H54 (cell line): ENCODE measurements at regions not wholly inside any gene's neighbourhood (a gene's known extent, or its start where the extent isn't known, plus 50 kb on each side); places are given as distances from the start of the nearest gene placed in this dataset.
"Not testable (repeated sequence)": the region's sequence is repeated elsewhere in the genome, so short reads cannot be mapped to it uniquely, and the experiment has no call there.

Experiments
- DNase-seq: peaks from one replicate; pipeline ENCODE4 v3.0.0; 2011; ENCODE audit warnings: low spot score, mixed read lengths; ENCODE audit not compliant: insufficient read length
- FAIRE-seq: peaks from 3 replicates; lab custom pipeline; 2011; peaks lifted over from hg19 to GRCh38; lab: Jason Lieb, UNC

DNA sequence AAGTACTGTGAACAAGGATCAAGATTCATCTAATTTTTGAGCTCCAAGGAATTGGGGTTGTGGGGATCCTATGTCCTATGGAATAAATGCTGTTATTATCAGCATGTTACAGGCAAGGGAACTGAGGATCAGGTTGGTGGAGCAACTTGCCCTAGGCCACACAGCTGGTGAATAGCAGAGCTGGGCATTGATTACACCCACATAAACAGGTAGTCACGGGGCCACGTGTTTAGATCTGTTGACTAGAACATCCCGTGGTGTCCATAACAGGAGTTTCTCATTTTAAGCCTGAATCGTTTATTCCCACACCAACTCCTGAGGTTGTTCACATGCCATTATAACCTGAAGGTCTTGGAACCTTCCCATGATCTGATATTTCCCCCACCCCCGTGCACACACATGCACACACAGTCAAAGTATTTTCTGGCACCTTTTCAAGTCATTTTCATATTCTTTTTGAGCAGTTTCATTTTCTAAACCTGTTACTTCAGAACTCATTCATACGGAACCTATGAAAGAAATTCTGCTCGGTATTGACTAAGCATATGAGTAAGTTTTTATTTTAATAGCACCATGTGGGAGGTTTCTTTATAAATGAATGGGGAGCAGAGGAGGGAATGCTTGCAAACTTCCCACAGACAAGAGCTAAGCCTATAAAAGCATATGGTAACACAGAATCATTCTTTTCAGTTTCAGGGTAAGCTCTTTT, 338.1 kb downstream of the ANAPC1 start:
- FAIRE-seq = not testable (repeated sequence)

DNA sequence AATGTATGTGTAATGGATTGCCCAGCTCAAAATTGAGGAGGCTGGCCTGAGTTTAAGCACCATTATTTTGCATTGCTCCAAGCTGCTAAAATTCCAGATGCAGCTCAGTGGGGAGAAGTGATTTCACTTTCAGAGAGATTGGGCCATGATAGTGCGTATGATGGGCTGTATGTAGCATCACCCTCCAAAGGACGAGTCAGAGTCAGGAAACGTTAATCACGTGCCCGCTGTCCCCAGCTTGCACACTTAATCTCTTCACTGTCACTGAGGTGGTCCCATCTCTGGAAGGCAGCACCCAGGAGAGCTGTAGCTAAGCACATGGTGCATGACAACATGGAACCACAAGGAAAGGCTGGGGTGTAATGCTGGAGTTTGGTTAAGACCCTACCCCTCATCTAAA, 337.4 kb downstream of the ANAPC1 start:
- FAIRE-seq = not testable (repeated sequence)

More for the DNA sequence above, 338.1 kb downstream of the ANAPC1 start:
- not testable (repeated sequence) for DNase-seq

DNA sequence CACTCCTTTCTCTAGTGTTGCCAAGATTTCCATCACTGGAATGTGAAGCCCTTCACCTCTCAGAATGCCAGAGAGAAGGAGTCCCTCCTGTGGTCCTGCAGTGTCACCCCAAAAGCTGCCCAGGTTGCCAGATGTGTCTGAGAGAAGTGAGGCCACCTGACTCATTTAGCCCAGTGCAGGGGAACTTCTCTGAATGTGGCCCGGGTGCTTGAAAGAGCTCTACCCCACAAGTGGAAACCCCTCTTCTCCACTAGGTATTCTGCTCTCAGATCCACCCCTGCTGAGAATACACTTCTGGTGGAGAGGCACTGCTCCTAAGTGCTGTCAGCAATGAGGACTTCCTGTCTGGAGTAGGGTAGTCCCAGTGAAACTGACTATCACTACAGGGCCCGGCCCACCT, 334.8 kb downstream of the ANAPC1 start:
- not testable (repeated sequence) for FAIRE-seq

More for the DNA sequence above, 337.4 kb downstream of the ANAPC1 start:
- not testable (repeated sequence) for DNase-seq

DNA sequence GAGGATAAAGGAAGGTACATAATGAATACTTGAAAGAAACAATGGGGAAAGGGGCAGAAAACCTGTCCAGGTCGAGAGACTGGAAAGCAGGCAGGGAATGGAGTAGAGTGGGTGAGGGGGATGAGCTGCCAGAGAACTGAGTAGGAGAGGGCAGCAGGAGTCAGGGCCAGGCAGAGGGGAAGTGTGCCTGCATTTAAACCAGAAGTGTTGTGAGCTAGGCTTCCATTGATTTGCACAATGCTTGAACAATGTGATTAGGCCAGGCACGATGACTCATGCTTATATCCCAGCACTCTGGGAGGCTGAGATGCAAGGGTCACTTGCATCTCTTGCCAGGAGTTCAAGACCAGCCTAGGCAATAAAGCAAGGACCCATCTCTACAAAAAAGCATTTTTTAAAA, 332.6 kb downstream of the ANAPC1 start:
- FAIRE-seq, DNase-seq: not testable (repeated sequence)

More for the DNA sequence above, 334.8 kb downstream of the ANAPC1 start:
- not testable (repeated sequence) for DNase-seq

DNA sequence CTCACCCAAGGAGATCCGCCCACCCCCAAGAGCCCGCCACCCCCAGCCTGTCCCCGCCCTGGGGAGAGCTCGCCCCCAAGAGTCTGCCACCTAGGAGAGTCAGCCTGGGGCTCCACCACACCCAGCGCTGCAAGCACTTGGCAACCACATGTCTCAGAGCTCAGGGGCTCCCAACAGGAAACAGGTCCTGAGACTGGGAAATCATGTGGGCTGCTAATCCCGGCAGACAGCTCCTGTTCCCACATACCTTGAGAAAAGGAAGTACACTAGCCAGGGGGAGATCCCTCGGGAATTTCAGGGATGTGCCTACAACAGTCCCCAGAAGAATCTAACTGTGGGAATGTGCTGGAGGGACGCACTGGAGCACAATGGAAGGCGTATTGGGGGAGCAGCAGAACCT, 331.4 kb downstream of the ANAPC1 start:
- not testable (repeated sequence) for DNase-seq, FAIRE-seq

DNA sequence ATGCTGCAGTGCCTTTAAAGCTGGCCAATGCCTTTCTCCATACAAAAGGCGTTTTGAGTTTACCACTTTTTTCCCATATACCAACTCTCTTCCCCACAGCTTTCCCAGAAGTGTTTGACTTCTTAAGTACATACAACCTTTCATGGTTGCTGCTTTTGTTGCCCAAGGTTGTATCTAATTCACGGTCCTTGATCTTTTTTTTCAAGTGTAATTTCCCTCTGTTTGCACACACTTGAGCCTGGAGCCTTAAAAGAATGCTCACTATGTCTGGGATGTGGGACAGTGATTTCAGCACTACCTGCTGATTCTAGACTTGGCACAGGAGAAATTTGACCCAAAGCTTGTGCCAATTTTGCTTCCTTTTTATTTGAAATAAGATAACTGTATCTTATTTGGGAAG, 324.7 kb downstream of the ANAPC1 start:
- DNase-seq, FAIRE-seq: not testable (repeated sequence)

DNA sequence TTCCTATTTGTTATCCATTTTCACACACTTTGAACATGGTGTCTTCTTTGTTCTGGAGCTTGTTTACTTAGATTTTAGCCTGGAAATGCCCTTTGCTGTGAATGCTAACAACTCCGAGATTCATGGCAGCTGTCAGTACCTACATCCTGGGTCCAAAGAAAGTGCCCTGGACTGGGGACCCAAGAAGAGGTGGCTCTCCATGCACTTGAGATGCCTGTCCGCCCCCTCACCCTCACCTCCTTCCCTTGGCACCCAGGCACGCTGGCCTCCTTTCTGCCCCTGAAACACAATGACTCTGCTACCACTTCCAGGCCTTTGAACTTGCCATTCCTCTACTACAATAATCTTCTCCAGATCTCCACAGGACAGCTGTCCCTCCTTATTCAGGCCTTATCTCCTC, 324.2 kb downstream of the ANAPC1 start:
- not testable (repeated sequence) for FAIRE-seq, DNase-seq

DNA sequence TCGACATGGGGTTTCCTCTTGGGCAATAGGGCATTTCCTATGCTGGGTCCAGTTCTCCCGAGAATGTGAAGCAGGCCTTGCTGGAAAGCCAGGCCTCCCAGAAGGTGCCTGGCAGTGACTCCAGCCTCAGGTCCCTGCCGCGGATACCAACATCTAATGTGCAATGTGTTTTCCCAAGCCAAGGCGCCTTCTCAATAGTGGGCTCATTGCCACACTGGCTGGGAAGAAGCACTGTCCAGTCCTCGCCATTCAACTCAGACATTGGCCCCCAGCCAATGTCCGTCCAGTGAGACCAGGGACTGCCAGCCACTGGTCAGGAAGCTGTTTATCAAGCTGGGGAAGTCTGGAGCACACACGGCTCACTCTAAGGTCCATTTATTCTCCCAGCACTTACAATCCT, 317.9 kb downstream of the ANAPC1 start:
- not testable (repeated sequence) for DNase-seq, FAIRE-seq

DNA sequence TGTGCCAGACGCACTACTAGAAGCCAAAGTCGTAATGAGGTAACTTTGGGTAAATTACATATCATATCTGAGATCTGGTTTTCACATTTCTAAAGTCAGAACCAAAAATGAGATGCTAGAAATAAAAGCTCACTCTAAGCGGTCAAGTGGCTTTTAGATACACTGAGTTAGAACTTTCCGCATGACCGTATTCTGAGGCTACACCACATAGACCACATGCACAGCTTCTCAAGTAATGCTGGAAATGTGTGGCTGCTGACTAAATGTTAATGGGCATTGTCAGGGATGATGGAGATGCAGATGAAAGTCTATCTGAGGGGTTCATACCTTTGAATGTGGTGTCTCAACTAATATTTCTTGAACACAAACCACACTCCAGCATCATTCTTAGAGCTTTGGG, 316.8 kb downstream of the ANAPC1 start:
- not testable (repeated sequence) for FAIRE-seq, DNase-seq

DNA sequence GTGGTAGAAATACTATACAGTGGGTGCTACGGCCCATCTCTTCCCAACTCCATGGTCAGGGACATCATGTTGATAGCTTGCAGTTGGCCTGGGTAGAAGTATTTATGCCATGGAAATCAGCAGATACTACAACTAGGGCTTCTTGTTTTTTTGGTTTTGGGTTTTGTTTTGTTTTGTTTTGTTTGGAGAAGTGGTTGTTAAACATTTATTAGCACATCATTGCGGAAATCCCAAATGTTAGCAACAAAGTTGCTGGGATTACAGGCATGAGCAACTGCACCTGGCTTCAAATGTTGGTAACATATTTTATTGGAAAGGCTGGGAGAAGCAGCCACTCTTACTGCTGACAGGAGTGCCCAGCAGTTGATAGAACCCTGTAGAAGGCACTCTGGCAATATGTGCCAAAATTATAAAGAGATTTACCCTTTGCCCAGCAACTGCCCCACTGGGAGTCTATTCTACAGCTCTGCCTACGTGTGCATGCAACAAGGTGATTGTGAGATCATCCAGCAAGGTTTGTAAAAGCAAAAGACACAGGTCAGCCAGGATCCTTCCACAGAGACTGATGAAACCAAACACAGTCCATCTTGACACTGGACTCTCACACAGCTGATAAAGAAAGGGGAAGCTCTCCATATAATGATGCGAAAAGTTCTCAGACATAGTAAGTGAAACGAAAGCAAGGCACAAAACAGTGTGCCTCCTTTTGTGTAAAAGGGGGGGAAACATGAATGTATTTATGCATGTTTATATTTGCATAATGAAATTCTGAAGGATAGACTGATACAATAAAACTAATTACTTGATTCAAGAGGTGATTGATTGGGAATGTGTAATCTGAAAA, 314.4 kb downstream of the ANAPC1 start:
- DNase-seq, FAIRE-seq: not testable (repeated sequence)

DNA sequence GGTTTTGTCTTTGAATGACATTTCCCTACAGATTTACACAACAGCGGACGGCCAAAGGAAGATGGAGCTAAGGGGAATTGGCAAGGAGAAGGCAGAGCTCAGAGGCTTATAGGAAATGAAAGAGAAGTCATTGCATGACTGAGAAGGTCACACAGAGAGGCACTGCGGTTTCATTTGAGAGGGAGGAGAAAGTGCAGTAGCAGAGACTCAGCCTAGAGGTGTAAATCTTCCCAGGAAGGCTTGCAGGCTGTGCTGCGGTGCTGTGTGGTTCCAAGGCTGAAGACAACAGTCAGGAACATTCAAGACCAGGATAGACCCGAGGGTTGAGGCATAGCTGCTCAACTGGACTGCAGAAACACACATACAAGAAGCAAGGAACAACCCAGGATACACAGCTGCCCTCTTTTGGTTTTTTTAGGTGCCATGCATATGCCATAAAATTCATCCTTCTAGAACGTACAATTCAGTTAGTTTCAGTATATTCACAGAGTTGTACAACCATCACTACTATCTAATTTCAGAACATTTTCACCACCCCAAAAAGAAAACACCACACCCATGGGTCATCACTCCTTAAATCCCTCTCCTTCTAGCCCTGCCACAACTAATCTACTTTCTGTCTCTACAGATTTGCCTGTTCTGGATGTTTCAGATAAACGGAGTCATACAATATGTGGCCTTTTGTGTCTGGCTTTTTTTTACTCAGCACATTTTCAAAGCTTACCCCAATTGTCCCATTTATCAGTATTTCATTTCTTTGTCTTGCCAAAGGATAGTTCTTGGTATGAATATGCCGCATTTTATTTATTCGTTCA, 313.5 kb downstream of the ANAPC1 start:
- not testable (repeated sequence) for FAIRE-seq, DNase-seq

DNA sequence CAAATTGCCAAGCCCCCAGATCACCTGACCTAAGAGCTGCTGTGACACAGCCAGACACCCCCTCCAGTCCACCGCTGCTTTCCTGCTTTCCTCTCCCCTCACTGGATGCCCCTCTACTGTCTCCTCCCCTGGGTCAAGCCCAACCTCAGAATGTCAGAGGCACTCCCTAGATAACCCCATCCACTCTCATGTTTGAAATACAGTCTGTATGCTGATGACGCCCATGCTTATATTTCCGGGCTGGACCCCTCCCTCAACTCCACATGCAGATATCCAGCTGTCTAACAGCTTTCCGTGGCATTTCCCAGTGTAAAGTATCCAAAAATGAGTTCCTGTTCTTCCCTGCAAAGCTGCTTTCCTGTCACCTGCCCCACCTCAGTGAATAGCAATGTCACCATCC, 309.2 kb downstream of the ANAPC1 start:
- FAIRE-seq = not testable (repeated sequence)

DNA sequence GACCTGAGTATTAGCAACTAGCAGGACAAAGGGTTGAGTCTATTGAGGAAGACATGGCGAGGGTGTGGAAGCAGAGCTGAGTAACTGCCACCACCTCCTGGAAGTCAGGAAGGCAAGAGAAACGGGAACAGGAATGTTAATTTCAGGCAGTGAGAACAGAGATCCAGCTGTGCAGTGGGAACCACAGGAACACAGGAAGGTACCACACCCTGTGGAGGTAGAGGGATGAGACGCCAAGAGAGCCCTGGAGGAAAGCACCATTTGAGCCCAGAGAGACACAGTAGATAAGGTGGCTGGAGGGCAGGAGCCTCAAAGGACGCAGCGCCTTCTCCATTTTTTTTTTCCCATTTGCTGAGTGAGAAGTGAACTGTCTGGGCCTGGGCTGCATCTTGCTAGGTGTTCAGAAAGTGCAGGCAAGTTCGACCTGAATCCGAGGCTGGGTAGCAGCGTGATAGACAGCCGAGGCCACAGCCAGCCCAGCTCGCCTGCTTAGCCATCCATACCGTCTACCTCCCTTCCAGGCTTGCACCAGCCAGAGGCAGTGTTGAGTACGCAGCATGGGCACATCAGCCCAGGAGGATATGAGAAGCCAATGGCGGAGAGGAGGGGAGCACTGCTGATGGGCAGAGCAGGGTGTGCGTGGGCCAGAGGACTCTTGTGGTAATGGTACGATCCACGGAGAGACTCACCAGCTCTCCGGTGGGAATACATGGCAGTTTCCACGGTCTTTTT, 306.7 kb downstream of the ANAPC1 start:
- not testable (repeated sequence) for DNase-seq, FAIRE-seq

More for the DNA sequence above, 309.2 kb downstream of the ANAPC1 start:
- not testable (repeated sequence) for DNase-seq

DNA sequence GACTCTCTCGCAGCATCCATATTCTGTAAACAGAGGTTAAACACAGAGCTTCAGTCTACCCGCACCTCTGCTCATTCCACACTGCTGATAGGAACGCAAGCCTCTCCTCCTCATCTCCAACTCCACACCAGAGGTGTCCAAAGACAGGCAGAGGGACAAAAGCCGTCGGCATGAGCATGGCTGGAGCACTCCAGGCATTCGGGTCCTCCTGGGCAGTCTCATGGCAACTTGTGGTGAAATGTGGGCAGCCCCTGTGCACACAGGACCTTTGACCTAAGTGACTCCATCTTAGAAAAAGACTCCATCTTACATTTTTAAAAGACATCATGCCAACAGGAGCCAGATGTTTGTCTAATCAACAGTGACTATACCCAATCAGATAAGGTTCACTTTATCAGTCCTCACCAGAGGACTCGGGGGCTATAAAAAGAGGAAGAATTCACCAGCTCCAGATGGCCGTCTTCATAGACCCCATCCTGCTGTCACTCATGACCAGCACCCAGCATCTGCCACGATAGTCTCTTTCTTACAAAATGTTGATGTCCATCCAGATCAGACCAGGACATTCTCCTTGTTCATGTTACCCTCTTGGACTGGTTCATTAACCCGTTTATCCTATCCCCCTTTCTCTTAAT, 304.4 kb downstream of the ANAPC1 start:
- not testable (repeated sequence) for FAIRE-seq, DNase-seq

DNA sequence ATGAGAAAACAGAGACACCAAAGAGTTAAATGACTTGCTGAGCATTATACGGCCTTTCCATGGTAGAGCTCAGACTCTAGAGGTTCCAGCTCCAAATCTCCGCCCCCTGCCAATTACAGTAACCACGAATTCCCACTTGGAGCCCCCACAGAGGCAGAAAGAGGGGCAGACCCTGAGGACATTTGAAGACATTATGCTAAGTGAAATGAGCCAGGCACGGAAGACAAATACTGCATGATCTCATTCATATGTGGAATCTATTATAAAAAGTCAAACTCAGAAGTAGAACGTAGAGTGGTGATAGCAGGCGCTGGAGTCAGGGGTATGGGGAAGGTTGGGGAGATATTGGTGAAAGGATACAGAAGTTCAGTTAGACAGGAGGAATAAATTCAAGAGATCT, 303.4 kb downstream of the ANAPC1 start:
- not testable (repeated sequence) for DNase-seq

DNA sequence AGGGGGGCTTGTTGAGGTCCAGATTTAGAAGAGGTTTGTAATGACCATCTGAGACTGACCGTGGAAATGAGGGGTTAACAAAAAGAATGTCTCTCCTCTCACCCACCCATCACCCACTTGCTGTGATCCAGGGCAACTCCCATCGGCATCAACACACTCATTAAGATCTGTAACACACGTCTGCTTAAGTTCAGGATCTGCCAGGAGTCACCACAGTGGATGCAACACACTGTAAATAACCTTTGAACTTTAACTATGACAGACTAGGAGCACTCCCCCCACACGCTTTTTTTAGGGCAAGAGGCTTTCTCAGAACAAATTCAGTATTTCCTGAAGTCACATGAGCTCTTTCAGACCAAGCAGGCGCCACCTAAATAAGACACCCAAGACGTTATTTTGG, 301.9 kb downstream of the ANAPC1 start:
- DNase-seq, FAIRE-seq: not testable (repeated sequence)

More for the DNA sequence above, 303.4 kb downstream of the ANAPC1 start:
- FAIRE-seq = not testable (repeated sequence)

DNA sequence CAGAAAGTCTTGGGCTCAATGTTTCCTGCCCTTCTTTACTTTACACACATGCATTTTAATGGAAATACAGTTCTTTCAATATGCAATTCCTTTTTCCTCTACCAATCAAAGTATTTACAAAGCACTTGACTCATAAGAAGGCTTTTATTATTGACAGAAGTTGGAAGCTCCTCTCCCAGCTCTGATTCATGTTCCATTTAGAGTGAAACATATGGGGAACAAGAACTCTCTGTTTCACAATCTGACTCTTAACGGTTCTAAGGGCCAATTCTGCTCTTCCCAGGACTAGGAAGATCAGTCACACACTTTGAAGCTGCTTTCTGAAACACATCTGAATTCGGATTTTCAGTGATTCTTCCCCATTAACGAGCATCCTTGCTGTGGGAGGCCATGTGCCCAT, 300.5 kb downstream of the ANAPC1 start:
- DNase-seq, FAIRE-seq: not testable (repeated sequence)

DNA sequence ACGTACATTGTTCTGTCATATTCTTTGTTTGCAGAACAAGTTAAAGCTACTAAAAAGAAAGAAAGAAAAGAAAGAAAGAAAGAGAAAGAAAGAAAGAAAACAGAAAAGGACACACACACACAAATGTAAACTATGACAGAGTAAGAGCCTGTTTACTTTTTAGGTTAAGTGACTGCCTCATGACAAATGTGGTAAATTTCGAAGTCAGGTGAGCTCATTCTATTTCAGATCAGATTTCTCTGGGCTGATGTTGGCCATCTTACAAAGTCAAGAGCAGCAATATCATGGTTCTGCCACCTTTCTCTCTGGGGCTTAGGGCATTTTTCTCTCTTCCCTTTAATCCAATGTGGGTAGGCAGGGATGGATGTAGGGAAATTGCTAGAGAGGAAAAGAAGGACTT, 299.5 kb downstream of the ANAPC1 start:
- FAIRE-seq, DNase-seq: not testable (repeated sequence)
